A549 (cell line): ENCODE measurements at regions not wholly inside any gene's neighbourhood (a gene's known extent, or its start where the extent isn't known, plus 50 kb on each side); places are given as distances from the start of the nearest gene placed in this dataset.

Experiments used
- ATAC-seq, 2 experiments: fragments of 200-7000 bp in 1 of 2; fragments of >200 bp in 1 of 2; cut with Nextera tagmentation in 1 of 2; cut with Tn5 transposase in 1 of 2; 3 replicates each; pipeline versions ENCODE4 v1.8.0 to v1.9.1; 2018 to 2020; ENCODE audit warnings: mild to moderate bottlenecking in 1 of 2, moderate library complexity in 1 of 2
- CTCF ChIA-PET: fragments of 300-600 bp; sonication (Branson Sonifier 250); formaldehyde crosslinking; extraction: SDS; loops from one replicate; lab custom pipeline; 2021; ENCODE audit warnings: antibody characterized with exemption, inconsistent platforms; lab: Yijun Ruan, JAX
- POLR2A ChIA-PET: fragments of 350-600 bp; formaldehyde crosslinking; extraction: SDS; loops from one replicate; lab custom pipeline; 2021; ENCODE audit warnings: antibody characterized with exemption, inconsistent platforms; lab: Yijun Ruan, JAX
- DNase-seq, 2 experiments: peaks; one replicate each; pipeline versions ENCODE4 v3.0.0 to v3.0.0-alpha.2; 2011 to 2016; ENCODE audit warnings: low read depth in 1 of 2, low spot score in 1 of 2
- FAIRE-seq: peaks from 2 replicates; lab custom pipeline; 2011; peaks lifted over from hg19 to GRCh38; lab: Jason Lieb, UNC
- H3K27ac ChIP-seq, 2 experiments: fragments of >200 bp; sonication (Bioruptor Twin); formaldehyde crosslinking; 3 replicates each; pipeline ENCODE4 v1.5.1; 2016 to 2017
- H3K4me1 ChIP-seq: fragments of >200 bp; sonication (Bioruptor Twin); formaldehyde crosslinking; 3 replicates; pipeline ENCODE4 v1.6.1; 2016
- H3K4me2 ChIP-seq: fragments of >200 bp; sonication (Bioruptor Twin); formaldehyde crosslinking; 3 replicates; pipeline ENCODE4 v1.6.1; 2016
- H3K4me3 ChIP-seq: fragments of >200 bp; sonication (Bioruptor Twin); formaldehyde crosslinking; 3 replicates; pipeline ENCODE4 v1.5.1; 2016
- H3K9me3 ChIP-seq: fragments of >200 bp; sonication (Bioruptor Twin); formaldehyde crosslinking; 3 replicates; pipeline ENCODE4 v1.6.1; 2016
- CBX8 ChIP-seq: fragments of 200-600 bp; sonication (generic); IDR thresholded peaks from 2 replicates; pipeline ENCODE4 v1.6.1; 2016
- EHMT2 ChIP-seq: fragments of 200-600 bp; sonication (generic); IDR thresholded peaks from 2 replicates; pipeline ENCODE4 v1.6.1; 2016; ENCODE audit warnings: antibody characterized with exemption, low read depth, mild to moderate bottlenecking, moderate library complexity
- EP300 ChIP-seq, 2 experiments: fragments of >200 bp; sonication (Bioruptor Twin); formaldehyde crosslinking; IDR thresholded peaks; 2 replicates in 1 of 2; 3 replicates in 1 of 2; pipeline ENCODE4 v1.6.1; 2016 to 2017
- ESRRA ChIP-seq: fragments of 150-350 bp; IDR thresholded peaks from 2 replicates; pipeline ENCODE4 v1.6.1; 2014; ENCODE audit warnings: mild to moderate bottlenecking, low read length, borderline replicate concordance
- GATA3 ChIP-seq: IDR thresholded peaks from 2 replicates; pipeline ENCODE4 v1.6.1; 2012; ENCODE audit warnings: borderline replicate concordance
- JUN ChIP-seq, 2 experiments: fragments of >200 bp; sonication (Bioruptor Twin); formaldehyde crosslinking; IDR thresholded peaks; 2 replicates in 1 of 2; 3 replicates in 1 of 2; pipeline ENCODE4 v1.6.1; 2016 to 2017
- MAFK ChIP-seq: fragments of 450-650 bp; IDR thresholded peaks from 2 replicates; pipeline ENCODE4 v1.6.1; 2014; ENCODE audit not compliant: partially characterized antibody
- MYC ChIP-seq: IDR thresholded peaks from 2 replicates; pipeline ENCODE4 v1.6.1; 2012; ENCODE audit warnings: mild to moderate bottlenecking, inconsistent platforms, low read length, improper control_type of control experiment, borderline replicate concordance
- NPAS2 ChIP-seq: fragments of 250-450 bp; sonication (Bioruptor Pico); IDR thresholded peaks from 2 replicates; pipeline ENCODE4 v1.8.0; 2022; ENCODE audit warnings: mild to moderate bottlenecking, moderate library complexity, borderline replicate concordance
- RAD21 ChIP-seq, 2 experiments: fragments of >200 bp in 1 of 2; sonication (Bioruptor Twin) in 1 of 2; formaldehyde crosslinking in 1 of 2; IDR thresholded peaks in 1 of 2; conservative IDR thresholded peaks in 1 of 2; 2 replicates in 1 of 2; 3 replicates in 1 of 2; pipeline ENCODE4 v1.6.1; 2012 to 2018; ENCODE audit warnings: inconsistent platforms in 1 of 2
- SMC3 ChIP-seq: fragments of >200 bp; sonication (Bioruptor Twin); formaldehyde crosslinking; IDR thresholded peaks from 3 replicates; pipeline ENCODE4 v1.6.1; 2018; ENCODE audit warnings: inconsistent platforms
- TFCP2L1 ChIP-seq: fragments of 250-450 bp; sonication (Bioruptor Pico); IDR thresholded peaks from 2 replicates; pipeline ENCODE4 v1.5.0; 2021; ENCODE audit warnings: mild to moderate bottlenecking
- TP53 ChIP-seq: fragments of 250-450 bp; sonication (Bioruptor Pico); IDR thresholded peaks from 2 replicates; pipeline ENCODE4 v1.5.0; 2021; ENCODE audit warnings: mild to moderate bottlenecking, moderate library complexity
- ZFP36 ChIP-seq: fragments of 450-650 bp; IDR thresholded peaks from 2 replicates; pipeline ENCODE4 v1.6.1; 2014; ENCODE audit warnings: borderline replicate concordance; ENCODE audit not compliant: partially characterized antibody
- WGBS: methylation state at CpG from one replicate; pipeline ENCODE4 v1.1.6; 2017; ENCODE audit errors: missing lambda C conversion rate; 5-methylcytosine and 5-hydroxymethylcytosine counted together
- TF ChIP-seq, protein P1 (sequence below): fragments of 250-450 bp; sonication (Bioruptor Pico); IDR thresholded peaks from 2 replicates; pipeline ENCODE4 v1.5.0; 2020; ENCODE audit warnings: low read depth, mild to moderate bottlenecking, moderate library complexity
- TF ChIP-seq, protein P2 (sequence below): IDR thresholded peaks from 2 replicates; pipeline ENCODE4 v1.6.1; 2012
- TF ChIP-seq, protein P3 (sequence below): fragments of 200-600 bp; sonication (generic); IDR thresholded peaks from 2 replicates; pipeline ENCODE4 v1.6.1; 2016; ENCODE audit warnings: antibody characterized with exemption, mild to moderate bottlenecking, moderate library complexity
- TF ChIP-seq, protein P4 (sequence below): IDR thresholded peaks from 2 replicates; pipeline ENCODE4 v1.6.1; 2012
- TF ChIP-seq, protein P5 (sequence below): fragments of >200 bp; sonication (Bioruptor Twin); formaldehyde crosslinking; IDR thresholded peaks from 2 replicates; pipeline ENCODE4 v1.6.1; 2016

DNA sequence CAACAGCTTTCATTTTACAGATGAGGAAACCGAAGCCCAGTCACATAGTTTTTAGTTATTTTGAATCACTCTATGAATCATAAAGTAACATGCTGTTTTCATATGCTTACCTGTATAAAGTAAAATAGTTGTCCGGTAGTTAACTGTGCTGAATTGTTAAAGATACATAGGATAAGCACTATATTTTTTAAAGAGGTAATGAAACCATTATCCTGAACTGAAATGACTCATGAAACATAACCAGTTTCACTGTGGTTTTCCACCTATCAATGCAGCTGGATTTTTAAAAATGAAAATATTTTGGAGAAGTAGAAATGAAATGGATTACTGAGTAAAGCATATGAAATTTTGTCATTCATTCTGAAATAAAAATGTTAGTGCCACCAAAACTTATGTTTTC, 655.0 kb downstream of the OLFM4 start:
- Histone ChIP-seq H3K27ac (no peak overlapping the region), H3K9me3 (no peaks in the 10 kb centered on the region), H3K4me1 (no peaks in the 10 kb centered on the region), H3K4me3 (no peak overlapping the region), H3K4me2 (no peak overlapping the region)
- 0% methylated on average over 2 of the region's 2 CpGs for WGBS
- FAIRE-seq: no peak
- no peak for ATAC-seq
- CTCF ChIA-PET: no interaction called here
- POLR2A ChIA-PET: no interaction called here
- no peak for TF ChIP-seq GATA3
- no peak for TF ChIP-seq EHMT2
- TF ChIP-seq JUN (IDR thresholded peaks at IDR 0.05): no peak
- no peak for TF ChIP-seq TP53 (CRISPR knock-in tag)
- no peak for TF ChIP-seq MYC
- TF ChIP-seq NPAS2 (CRISPR knock-in tag): no peak
- no peak for TF ChIP-seq ZFP36
- TF ChIP-seq, protein P1, sequence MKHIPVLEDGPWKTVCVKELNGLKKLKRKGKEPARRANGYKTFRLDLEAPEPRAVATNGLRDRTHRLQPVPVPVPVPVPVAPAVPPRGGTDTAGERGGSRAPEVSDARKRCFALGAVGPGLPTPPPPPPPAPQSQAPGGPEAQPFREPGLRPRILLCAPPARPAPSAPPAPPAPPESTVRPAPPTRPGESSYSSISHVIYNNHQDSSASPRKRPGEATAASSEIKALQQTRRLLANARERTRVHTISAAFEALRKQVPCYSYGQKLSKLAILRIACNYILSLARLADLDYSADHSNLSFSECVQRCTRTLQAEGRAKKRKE (CRISPR knock-in tag): no peak
- TF ChIP-seq EP300 (IDR thresholded peaks at IDR 0.05): no peak
- TF ChIP-seq, protein P2, sequence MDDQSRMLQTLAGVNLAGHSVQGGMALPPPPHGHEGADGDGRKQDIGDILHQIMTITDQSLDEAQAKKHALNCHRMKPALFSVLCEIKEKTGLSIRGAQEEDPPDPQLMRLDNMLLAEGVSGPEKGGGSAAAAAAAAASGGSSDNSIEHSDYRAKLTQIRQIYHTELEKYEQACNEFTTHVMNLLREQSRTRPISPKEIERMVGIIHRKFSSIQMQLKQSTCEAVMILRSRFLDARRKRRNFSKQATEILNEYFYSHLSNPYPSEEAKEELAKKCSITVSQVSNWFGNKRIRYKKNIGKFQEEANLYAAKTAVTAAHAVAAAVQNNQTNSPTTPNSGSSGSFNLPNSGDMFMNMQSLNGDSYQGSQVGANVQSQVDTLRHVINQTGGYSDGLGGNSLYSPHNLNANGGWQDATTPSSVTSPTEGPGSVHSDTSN: no peak
- TF ChIP-seq SMC3: no peak
- no peak for TF ChIP-seq CBX8
- TF ChIP-seq ESRRA: no peak
- TF ChIP-seq, protein P3, sequence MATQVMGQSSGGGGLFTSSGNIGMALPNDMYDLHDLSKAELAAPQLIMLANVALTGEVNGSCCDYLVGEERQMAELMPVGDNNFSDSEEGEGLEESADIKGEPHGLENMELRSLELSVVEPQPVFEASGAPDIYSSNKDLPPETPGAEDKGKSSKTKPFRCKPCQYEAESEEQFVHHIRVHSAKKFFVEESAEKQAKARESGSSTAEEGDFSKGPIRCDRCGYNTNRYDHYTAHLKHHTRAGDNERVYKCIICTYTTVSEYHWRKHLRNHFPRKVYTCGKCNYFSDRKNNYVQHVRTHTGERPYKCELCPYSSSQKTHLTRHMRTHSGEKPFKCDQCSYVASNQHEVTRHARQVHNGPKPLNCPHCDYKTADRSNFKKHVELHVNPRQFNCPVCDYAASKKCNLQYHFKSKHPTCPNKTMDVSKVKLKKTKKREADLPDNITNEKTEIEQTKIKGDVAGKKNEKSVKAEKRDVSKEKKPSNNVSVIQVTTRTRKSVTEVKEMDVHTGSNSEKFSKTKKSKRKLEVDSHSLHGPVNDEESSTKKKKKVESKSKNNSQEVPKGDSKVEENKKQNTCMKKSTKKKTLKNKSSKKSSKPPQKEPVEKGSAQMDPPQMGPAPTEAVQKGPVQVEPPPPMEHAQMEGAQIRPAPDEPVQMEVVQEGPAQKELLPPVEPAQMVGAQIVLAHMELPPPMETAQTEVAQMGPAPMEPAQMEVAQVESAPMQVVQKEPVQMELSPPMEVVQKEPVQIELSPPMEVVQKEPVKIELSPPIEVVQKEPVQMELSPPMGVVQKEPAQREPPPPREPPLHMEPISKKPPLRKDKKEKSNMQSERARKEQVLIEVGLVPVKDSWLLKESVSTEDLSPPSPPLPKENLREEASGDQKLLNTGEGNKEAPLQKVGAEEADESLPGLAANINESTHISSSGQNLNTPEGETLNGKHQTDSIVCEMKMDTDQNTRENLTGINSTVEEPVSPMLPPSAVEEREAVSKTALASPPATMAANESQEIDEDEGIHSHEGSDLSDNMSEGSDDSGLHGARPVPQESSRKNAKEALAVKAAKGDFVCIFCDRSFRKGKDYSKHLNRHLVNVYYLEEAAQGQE: no peak
- TF ChIP-seq, protein P4, sequence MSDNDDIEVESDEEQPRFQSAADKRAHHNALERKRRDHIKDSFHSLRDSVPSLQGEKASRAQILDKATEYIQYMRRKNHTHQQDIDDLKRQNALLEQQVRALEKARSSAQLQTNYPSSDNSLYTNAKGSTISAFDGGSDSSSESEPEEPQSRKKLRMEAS: no peak
- TF ChIP-seq, protein P5, sequence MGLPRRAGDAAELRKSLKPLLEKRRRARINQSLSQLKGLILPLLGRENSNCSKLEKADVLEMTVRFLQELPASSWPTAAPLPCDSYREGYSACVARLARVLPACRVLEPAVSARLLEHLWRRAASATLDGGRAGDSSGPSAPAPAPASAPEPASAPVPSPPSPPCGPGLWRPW: no peak
- no peak for TF ChIP-seq RAD21 (conservative IDR thresholded peaks at IDR 0.05 in 1 of 2, IDR thresholded peaks at IDR 0.05 in 1 of 2)
- TF ChIP-seq MAFK: no peak
- DNase-seq: no peak

DNA sequence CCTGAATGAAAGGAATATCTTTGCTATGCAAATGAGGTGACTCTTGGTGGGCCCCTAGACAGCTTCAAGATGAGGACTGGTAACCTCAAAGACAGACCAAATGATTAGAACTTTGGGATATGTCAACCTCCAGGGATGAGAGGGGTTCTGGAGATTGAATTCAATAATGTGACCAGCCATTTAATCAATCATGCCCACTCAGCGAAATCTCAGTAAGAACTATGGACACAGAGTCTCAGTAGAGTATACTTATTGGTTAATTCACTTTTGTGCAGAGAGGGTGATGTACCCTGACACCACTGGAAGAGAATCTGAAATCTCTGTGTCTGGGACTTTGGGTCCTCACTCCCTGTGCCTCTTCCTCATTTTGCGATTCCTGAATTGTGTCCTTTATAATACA, 662.8 kb downstream of the OLFM4 start:
- H3K27ac ChIP-seq: no peak overlapping the region
- 8% methylated on average over 2 of the region's 2 CpGs for WGBS
- no peak for FAIRE-seq
- TF ChIP-seq MAFK: peak; percentile 36
- no peak for TF ChIP-seq TFCP2L1
- TF ChIP-seq JUN (IDR thresholded peaks at IDR 0.05): no peak
- TF ChIP-seq, all 56 proteins: peak for 1
- no peak for DNase-seq
- Histone ChIP-seq H3K4me1 (no peaks in the 10 kb centered on the region), H3K9me3 (no peaks in the 10 kb centered on the region), H3K4me2 (no peak overlapping the region), H3K4me3 (no peak overlapping the region)
- ATAC-seq: no peak
- ChIA-PET POLR2A (no interaction called here), CTCF (no interaction called here)
